Panc1 (cell line): ENCODE measurements at regions not wholly inside any gene's neighbourhood (a gene's known extent, or its start where the extent isn't known, plus 50 kb on each side); places are given as distances from the start of the nearest gene placed in this dataset.

Experiments used
- ATAC-seq: fragments of 200-7000 bp; cut with Tn5 transposase; 2 replicates; pipeline ENCODE4 v1.9.1; 2020; ENCODE audit warnings: mild to moderate bottlenecking, moderate library complexity
- BruUV-seq: library from RNA; stranded (reverse); fragments of 400-500 nt; replicated peaks from 2 replicates; lab custom pipeline; 2021; lab: Mats Ljungman, UMichigan
- CTCF ChIA-PET: fragments of 300-600 bp; sonication (Branson Sonifier 250); formaldehyde crosslinking; loops from one replicate; lab custom pipeline; 2022; ENCODE audit warnings: antibody characterized with exemption; lab: Charles Lee
- POLR2A ChIA-PET: fragments of 300-600 bp; sonication (Branson Sonifier 250); formaldehyde crosslinking; loops from one replicate; lab custom pipeline; 2022; ENCODE audit warnings: antibody characterized with exemption; lab: Charles Lee
- DNase-seq: peaks from one replicate; pipeline ENCODE4 v3.0.0-alpha.2; 2010; ENCODE audit warnings: low read depth, low spot score
- H3K27ac ChIP-seq: 2 replicates; pipeline ENCODE4 v1.5.1; 2011; ENCODE audit warnings: mild to moderate bottlenecking, low read length, inconsistent platforms
- H3K27me3 ChIP-seq: fragments of 200-500 bp; sonication (Bioruptor generic); 2 replicates; pipeline ENCODE4 v1.6.0; 2014; ENCODE audit warnings: low read length, inconsistent platforms; ENCODE audit not compliant: control insufficient read depth, insufficient read depth
- H3K36me3 ChIP-seq: fragments of 200-500 bp; sonication (Bioruptor generic); 2 replicates; pipeline ENCODE4 v1.5.1; 2014; ENCODE audit warnings: inconsistent platforms, mild to moderate bottlenecking, low read length, moderate library complexity; ENCODE audit not compliant: control insufficient read depth, insufficient read depth
- H3K4me1 ChIP-seq: 2 replicates; pipeline ENCODE4 v1.5.1; 2011; ENCODE audit warnings: inconsistent platforms, mild to moderate bottlenecking, low read length, moderate library complexity; ENCODE audit not compliant: control insufficient read depth, insufficient read depth
- H3K4me3 ChIP-seq, 2 experiments: 2 replicates each; pipeline ENCODE4 v1.5.1; 2011 to 2012; ENCODE audit warnings: low read depth in 2 of 2, low read length in 2 of 2, mild to moderate bottlenecking in 2 of 2, inconsistent platforms in 1 of 2, moderate library complexity in 1 of 2
- H3K9me3 ChIP-seq: fragments of 200-500 bp; sonication (Bioruptor generic); 2 replicates; pipeline ENCODE4 v1.5.1; 2014; ENCODE audit warnings: low read depth, mild to moderate bottlenecking, inconsistent platforms, low read length, moderate library complexity; ENCODE audit not compliant: control insufficient read depth, insufficient read depth
- CTCF ChIP-seq: fragments of 450-650 bp; IDR thresholded peaks from 2 replicates; pipeline ENCODE4 v1.5.1; 2017; ENCODE audit warnings: mild to moderate bottlenecking
- POLR2AphosphoS5 ChIP-seq: IDR thresholded peaks from 2 replicates; pipeline ENCODE4 v1.6.1; 2012; ENCODE audit warnings: mild to moderate bottlenecking, low read depth, low read length, moderate library complexity
- REST ChIP-seq, 2 experiments: IDR thresholded peaks; 2 replicates each; pipeline ENCODE4 v1.6.1; 2011 to 2012; ENCODE audit warnings: low read depth in 2 of 2, control low read depth in 1 of 2, low read length in 1 of 2, mild to moderate bottlenecking in 1 of 2, moderate library complexity in 1 of 2; ENCODE audit not compliant: insufficient read depth in 1 of 2
- SIN3A ChIP-seq: IDR thresholded peaks from 2 replicates; pipeline ENCODE4 v1.6.1; 2012; ENCODE audit warnings: low read depth, mild to moderate bottlenecking, low read length, moderate library complexity, borderline replicate concordance; ENCODE audit not compliant: insufficient read depth
- TCF7L2 ChIP-seq: IDR thresholded peaks from 2 replicates; pipeline ENCODE4 v1.6.1; 2011; ENCODE audit warnings: mild to moderate bottlenecking, low read depth, low read length, inconsistent platforms
- in situ Hi-C: cut with HindIII; loops from 2 replicates; pipeline ENCODE4 v1.10.0; 2016; ENCODE audit warnings: low sequenced_read_pairs, low pct_unique_long_range_greater_than_20kb
- intact Hi-C: fragments of 100-400 bp; cut with micrococcal nuclease; formaldehyde crosslinking; loops from one replicate; pipeline ENCODE4 v1.10.0; 2022; ENCODE audit not compliant: unreplicated experiment

GRCh38 chr5:116865651-116866050 lies 291.0 kb upstream of the SEMA6A start:
- DNase-seq (no peak), ATAC-seq (no peak)
- Histone ChIP-seq H3K4me1 (no peaks in the 10 kb centered on the region), H3K4me3 (no peak overlapping the region), H3K27ac (no peak overlapping the region), H3K9me3 (no peaks in the 10 kb centered on the region), H3K36me3 (no peaks in the 10 kb centered on the region), H3K27me3 (no peaks in the 10 kb centered on the region)
- intact Hi-C loops (no loop called here), in situ Hi-C loops (no loop called here)
- ChIA-PET CTCF (no interaction called here), POLR2A (no interaction called here)
- BruUV-seq, result no TSS peak
- TF ChIP-seq POLR2AphosphoS5, result no peak
- no peak for TF ChIP-seq TCF7L2
- TF ChIP-seq REST (IDR thresholded peaks at IDR 0.05; ENCODE audit: insufficient read depth in 1 of 2, low read depth in 2 of 2, low read length in 1 of 2), result no peak
- TF ChIP-seq CTCF, result no peak
- no peak for TF ChIP-seq SIN3A

DNA sequence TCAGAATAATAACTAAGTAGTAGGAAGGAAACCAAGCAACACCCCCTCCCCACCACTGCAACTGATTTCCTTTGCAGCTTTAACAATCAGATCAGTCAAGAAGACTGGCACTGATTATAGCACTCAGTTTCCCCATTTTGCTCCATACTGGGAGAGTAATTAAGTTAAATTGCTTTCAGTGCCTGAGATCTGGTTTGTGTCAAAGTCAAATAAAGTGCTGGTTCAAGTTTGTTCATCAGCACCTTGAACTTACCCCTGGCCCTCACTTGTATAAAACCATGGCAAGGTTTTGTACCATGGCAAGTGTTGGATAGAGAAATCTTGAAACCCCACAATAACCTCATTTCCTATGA lies 290.2 kb upstream of the SEMA6A start:
- no TSS peak for BruUV-seq
- no peaks in the 10 kb centered on the region for H3K27me3 ChIP-seq
- no peak overlapping the region for H3K27ac ChIP-seq
- intact Hi-C loops (no loop called here), in situ Hi-C loops (no loop called here)
- no peaks in the 10 kb centered on the region for H3K4me1 ChIP-seq
- ChIA-PET CTCF (no interaction called here), POLR2A (no interaction called here)
- TF ChIP-seq POLR2AphosphoS5, result no peak
- no peak for TF ChIP-seq REST (IDR thresholded peaks at IDR 0.05; ENCODE audit: insufficient read depth in 1 of 2, low read depth in 2 of 2, low read length in 1 of 2)
- no peak for TF ChIP-seq SIN3A
- TF ChIP-seq TCF7L2, result no peak
- TF ChIP-seq CTCF, result no peak
- H3K4me3 ChIP-seq, result no peak overlapping the region
- DNase-seq (no peak), ATAC-seq (no peak)
- no peaks in the 10 kb centered on the region for H3K36me3 ChIP-seq
- no peaks in the 10 kb centered on the region for H3K9me3 ChIP-seq
